Hematopoietic multipotent progenitor cell treated with erythropoietin and hydrocortisone succinate and interleukin-3 and kit ligand, for 15 days (in vitro differentiated cells): ENCODE measurements at regions not wholly inside any gene's neighbourhood (a gene's known extent, or its start where the extent isn't known, plus 50 kb on each side); places are given as distances from the start of the nearest gene placed in this dataset.

Experiments used
- DNase-seq: peaks from one replicate; pipeline ENCODE4 v3.0.0-alpha.2; 2015; ENCODE audit warnings: low spot score

DNA sequence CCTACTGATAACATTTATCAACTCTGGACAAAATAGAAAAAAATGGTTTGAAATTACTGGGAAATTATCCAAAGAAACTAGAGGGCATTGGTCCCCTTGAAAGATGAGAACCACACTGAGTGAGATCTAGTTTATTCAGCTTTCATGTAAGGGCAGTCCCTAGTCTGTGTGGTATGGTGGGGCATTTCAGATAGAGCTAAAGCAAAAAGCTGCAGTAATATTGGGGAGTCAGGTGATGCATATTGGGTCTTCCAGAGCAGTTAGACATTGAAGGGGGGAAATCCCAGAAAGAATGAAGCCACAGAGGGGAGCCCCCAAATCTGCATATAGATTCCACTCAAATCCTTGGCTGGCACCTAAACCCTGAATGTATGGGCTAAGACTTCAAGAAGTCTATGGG, 347.7 kb upstream of the POU3F1 start:
- no peak for DNase-seq

DNA sequence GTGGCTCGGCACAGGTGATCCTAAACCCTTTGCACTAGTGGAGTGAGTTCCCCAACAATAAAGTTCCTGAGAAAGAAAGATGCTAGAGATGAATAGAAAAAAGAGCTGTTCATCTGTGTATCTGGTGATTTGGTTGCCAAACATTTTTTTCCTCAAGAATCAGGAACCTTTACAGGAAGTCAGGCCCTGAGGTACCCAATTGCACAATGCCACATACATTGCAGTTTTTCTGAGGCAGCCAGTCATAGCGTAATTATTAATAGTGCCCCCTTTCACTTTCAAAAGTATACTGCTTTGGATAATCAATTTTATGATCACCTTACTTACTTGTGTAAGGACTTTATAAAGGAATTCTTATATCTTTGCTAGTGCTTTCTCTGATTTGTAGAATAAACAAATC, 346.3 kb upstream of the POU3F1 start:
- DNase-seq = no peak

DNA sequence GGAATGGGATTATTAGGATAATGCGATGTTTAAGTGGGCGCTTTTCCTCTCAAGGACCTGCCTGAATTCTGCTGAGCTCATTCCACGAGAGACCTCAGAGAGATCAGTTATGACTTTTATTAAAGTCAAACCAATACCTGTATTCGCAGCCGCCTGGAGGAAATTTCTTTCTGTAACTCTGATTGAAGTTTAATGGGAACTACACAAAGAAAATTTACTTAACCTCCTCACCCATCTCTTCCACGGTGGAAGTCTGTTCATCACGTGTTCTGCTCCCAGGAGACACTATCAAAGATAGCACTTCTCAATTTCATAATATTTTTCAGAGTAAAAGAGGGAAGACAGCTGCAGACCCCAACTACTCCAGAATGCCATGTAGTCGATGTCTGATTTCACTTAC, 334.7 kb upstream of the POU3F1 start:
- DNase-seq = no peak

DNA sequence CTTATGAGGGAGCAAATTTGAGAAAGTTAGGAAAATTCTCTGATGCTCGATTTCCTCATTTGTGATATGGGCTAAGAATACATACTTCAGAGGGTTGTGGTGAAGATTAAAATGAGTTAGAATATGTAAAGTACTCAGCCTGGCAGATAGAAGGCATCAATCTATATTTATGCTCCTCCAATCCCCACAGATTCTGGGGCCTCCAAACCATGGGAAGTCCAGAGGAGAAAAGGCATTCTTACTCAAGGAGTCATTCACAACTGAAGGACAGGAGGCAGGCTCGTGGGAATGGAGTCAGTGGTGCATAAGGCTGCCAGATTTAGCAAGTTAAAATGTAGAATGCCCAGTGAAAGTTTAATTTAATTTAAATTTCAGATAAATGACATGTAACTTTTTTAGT, 330.0 kb upstream of the POU3F1 start:
- DNase-seq = no peak

DNA sequence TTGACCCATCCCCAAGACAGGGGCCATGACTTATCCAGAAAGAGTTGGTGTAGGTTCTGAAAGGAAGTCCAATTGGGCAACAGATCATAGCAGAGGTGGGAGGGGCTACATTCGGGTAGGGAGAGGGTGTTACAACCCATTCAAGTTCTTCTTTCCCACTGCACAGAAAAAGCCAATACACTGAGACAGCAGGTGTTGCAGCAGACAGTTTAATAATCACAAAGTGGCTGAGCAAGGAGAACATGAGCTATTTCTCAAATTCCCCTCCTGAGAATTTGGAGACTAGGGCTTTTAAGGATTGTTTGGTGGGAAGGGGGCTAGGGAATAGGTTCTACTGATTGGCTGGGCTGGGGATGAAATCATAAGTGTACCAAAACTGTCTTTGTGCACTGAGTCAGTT, 328.4 kb upstream of the POU3F1 start:
- no peak for DNase-seq

DNA sequence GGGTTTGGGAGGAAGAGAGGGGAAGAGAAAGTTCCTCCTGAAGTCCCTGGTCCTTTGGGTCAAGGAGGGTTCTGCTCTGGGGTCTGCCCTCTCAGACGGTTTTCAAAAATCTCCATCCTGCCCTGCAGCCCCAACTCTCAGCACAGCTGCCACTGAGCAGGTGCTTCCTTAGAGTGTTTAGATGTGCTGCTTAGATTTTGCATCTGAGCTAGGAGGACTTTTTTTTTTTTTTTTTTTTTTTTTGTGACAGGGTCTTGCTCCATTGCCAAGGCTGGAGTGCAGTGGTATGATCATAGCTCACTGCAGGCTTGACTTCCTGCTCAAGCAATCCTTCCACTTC, 324.9 kb upstream of the POU3F1 start:
- no peak for DNase-seq

DNA sequence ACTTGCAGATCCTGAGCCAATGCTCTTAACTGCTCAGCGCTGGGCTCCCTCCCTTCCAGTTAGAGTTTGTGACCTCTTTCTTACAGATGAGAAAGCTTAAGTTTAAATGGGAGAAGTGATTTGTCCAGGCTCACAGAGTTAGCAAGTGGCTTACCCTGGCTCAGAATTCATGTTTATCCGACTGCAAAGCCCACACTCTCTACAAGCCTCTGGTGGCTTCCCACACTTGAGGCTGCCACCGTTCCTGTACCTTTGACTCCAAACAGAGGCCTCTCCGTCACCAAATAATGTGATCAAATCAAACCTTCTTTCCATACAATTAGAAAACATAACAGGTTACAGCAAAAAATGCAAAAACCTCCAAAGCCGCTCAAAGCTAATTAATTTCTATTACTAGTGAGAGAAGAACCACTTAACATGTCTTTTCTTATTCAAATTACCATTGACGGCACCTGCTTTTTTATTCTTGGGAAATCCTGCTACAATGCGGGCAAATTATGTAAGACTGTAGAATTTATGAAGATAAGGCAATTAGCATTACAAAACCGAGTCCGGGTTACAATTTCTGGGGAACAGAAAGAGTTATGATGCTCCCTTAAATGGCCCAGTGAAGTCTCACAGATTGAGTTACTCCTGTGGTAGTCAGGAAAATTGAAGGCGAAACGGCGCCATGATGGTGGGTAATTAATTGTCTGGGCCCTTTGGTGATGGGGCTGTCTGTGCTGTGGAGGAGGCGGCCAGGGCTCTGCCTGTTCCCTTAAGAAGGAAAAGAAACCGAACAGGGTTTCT, 324.3 kb upstream of the POU3F1 start:
- no peak for DNase-seq

DNA sequence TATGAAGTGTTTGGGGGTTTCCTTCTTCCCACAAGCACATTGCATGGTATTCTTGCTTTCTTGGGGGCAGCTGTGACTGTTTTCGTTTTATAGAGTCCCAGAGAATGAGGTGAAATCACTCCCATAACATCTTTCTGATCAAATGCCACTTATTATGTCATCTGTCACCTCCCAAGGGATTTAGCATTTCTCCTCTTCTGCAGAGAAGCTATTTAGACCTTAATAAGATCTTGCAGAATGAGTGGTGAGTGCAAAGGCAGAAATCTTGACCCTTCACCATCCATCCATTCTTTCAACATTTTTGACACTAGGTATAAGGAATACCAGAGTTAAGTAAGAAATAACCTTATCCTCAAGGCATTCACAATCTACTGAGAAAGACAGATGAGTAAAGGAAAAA, 318.6 kb upstream of the POU3F1 start:
- no peak for DNase-seq

DNA sequence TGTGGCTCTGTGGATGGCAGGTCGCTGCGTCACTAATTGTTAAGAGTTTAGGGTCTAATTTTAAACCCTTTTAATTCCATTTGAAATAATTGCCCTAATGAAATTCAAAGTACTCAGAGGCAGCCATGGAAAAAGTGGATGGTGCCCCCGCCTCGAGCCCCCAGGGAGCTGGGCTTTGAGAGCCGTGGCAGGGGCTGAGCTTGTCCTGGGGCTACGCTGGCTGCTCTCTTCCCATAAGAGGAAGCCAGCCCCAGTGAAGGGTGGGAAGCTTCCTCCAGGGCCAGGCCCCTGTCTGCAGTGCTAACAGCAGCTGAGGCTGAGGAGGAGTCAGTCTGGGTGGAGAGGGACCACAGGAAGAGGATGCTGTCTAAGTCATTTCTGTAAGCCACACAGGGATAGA, 315.0 kb upstream of the POU3F1 start:
- DNase-seq = no peak

DNA sequence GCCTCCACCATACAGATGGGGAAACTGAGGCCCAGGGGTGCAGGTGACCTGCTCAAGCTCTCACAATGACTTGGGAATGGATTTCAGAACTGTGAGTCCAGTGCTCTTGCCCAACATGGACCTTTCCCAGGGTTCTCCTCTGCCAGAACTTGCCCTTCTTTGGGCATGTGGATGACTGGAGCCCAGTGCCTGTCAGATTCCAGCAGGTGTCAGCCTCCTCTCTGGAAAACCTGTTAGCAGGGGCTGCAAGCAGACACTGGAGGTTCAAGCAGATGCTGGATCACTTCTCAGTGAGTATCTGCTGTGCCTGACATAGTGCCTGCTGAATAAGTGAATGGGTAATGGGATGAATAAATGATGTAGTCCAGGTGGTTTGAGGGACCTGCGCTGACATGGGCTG, 314.2 kb upstream of the POU3F1 start:
- no peak for DNase-seq

DNA sequence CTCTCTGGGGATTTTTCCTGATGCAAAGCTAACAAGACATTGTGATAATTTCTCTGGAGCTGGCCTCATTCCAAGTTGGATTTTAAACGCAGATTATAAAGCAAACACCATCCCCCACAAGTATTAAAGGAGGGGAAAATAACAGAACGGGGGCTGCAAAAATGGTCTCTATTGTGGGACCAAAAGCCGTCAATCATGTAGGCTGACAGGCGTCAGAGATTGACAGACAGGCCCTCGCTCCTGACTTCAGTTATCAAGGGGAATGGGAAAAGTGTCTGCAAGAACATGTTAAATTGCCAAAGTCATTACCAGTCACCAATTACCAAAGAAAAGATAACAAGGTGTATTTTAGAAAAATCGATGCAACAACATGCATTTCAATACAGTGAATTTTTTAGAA, 307.4 kb upstream of the POU3F1 start:
- no peak for DNase-seq

DNA sequence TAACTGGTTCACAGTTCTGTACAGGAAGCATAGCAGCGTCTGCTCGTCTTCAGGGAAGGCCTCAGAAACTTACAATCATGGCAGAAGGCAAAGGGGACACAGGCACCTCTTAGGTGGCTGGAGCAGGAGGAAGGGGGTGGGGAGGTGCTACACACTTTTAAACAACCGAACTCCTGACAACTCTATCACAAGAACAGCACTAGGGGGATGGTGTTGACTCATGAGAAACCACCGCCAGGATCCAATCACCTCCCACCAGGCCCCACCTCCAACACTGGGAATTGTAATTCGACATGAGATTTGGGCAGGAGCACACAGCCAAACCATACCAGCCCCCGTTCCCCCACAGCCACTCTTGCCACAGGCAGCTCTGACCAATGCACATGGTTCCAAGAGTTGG, 306.3 kb upstream of the POU3F1 start:
- DNase-seq = no peak

DNA sequence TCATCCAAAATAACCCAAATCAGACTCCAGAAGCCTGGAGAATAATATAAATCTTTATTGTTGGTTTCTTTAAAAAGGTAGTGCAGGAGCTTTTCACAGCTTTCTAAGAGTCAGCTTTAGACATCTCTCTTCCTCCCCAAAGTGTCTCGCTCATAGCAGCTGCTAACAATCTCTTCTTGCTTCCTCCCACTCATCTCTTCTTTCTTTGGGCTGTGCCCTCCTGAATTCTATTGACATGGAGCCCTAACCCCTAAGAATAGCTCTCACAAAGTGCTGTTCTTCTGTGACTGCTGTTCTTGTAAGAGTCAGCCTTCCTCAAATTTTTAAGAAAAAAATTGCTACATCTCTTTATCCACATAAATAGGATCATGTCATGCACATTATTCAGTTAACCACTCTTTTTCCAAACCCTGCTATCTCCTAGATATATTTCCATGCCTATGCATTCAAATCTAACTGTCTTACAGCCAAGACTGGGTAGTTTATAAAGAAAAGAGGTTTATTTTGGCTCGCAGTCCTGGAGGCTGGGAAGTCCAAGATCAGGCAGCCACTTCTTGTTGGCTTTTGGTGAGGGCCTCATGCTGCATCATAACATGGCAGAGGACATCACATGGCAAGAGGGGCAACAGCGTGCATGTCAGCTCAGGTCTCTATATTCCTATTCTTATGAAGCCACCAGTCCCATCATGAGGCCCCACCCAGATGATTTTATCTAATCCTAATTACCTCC, 301.0 kb upstream of the POU3F1 start:
- no peak for DNase-seq

DNA sequence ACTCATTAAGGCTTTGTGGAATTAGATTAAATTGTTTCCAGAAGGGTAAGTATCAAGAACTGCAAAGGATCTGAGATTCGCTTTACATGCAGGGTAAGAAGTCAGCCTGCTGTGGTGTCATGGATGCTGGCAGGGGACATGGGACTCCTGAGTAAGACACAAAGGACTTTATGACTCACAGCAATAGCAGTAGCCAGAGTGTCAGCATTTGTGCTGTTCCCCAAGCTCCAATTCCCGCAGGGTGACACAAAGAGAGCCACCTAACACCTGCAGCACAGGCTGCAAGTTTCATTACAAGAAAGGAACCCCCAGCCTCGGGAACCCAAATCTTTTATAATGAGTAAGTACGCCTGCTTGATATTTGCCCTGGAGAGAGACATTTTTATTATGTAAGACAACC, 298.1 kb upstream of the POU3F1 start:
- no peak for DNase-seq

DNA sequence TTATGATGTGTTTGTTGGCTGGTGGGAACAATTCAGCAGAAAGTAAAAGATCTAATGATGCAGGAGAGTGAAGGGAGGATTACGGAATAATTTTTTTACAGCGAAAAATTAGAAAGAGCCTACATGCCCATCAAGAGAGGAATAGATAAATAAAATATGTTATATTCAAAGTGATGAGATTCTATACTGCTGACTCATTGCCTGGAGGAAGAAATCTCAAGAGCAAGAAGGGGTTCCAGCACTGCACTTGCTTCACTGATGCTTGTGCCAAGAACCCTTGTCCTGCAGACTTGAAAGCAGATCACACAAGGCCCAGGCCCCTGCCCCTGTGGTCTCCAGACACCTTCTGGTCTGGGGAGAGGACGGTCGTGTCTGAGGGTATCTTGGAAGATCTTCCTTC, 295.1 kb upstream of the POU3F1 start:
- DNase-seq = no peak

DNA sequence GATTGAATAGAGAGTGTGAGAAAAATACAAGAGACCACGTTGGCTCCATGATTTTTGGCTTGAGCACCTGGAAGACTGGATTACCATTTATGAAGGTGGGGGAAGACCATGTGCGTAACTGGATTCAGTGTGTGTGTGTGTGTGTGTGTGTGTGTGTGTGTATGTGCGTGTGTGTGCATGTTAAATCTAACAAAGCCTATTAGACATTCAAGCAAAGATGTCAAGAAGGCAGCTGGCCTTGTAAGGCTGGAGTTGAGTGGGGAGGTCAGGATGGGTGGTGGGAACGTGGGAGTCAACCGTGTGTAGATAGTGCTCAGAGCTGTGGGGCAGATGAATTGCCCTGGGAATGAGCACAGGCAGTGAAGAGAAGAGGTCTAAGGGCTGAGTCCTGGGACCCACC, 293.8 kb upstream of the POU3F1 start:
- no peak for DNase-seq

DNA sequence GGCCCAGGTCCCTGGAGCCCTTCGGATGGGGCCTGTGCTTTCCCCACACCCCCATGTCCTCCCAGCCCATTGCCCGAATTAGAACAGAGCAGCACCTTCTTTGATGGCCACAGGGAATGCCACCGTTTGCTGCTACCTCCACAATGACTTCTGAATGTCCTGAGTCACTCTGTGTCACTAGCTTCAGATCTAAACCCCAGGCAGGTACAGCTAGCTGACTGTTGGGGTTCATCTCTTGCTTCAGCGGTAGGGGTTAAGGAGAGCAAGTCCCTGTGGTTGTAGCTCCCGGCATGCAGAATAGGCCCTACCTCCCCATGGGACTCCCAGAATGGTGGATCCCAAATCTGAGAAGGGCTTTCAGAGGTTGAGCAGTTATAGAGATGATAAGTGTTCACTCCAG, 291.1 kb upstream of the POU3F1 start:
- DNase-seq = no peak

DNA sequence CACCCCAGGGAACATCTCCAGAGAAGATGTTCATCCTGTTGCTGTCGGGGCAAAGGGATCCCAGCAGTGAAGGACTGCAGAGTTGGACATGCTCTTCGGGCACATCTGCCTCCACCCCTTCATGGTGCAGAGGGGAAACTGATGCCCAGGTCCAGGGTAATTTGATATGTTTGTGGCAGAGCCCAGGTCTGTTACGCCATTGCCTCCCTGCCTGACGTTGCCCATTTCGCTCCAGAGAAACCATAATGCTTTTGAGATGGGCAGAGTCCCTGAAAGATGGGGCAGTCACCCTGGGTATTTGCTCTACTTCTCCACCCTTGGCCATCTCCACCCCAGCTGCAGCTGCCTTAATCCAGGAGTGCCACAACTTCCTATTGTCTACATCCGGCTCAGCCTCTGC, 290.4 kb upstream of the POU3F1 start:
- no peak for DNase-seq

DNA sequence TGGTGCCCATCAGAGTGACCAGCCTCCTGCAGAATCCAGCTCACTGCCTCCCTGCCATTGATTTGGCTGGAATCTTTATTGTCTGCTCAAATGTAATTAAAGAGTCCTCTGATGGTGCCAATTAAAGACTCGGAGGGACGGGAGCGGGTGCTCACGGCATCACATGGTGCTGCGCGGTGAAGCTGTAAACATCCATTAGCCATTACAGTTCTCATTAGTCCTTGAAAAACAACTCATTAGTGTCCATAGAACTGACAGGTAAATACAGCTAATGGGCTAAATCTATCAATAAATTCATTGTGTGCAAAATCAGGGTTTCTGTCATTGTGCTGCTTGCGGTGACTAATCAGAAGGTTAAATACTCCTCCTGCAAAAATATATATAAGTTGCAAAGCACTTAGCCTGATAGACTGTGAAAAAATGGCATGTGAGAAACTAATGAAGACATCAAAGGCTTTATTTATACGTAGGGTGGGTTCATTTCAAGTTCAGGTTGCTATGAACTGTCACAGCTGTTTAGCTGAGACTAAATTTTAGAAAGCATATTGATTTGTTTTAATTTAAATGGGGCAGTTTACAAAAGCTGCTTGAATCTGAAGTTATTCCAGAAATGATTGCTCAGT, 289.8 kb upstream of the POU3F1 start:
- no peak for DNase-seq

DNA sequence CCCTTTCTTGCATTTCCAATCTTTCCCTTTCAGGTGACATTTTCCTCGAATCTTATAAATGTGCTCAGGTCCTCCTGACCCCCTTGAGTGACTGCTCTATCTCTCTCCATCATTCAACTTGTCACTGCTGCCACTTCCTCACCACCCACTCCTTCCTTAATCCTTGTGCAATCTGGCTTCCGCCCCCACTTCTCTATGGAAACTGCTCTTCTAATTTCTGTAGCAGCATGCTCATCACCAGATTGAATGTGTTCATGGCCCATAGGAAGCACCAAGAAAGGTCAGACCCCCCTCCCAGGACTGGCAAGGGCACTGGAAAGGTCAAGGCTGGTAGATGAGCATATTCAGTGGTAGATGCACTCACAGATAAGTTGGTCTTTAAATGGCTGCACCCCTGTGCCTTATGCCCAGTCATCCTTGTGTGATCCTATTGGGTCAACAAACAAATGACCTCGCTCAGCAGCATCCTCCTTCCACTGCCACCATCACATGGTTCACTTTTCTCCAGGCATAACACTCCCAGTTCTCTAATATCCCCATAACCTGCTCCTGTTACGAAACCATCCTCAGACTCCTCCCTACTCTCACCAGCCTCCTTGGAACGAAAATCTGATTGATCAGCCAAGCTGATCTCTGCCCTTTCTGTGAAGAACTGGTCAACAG, 288.5 kb upstream of the POU3F1 start:
- no peak for DNase-seq

DNA sequence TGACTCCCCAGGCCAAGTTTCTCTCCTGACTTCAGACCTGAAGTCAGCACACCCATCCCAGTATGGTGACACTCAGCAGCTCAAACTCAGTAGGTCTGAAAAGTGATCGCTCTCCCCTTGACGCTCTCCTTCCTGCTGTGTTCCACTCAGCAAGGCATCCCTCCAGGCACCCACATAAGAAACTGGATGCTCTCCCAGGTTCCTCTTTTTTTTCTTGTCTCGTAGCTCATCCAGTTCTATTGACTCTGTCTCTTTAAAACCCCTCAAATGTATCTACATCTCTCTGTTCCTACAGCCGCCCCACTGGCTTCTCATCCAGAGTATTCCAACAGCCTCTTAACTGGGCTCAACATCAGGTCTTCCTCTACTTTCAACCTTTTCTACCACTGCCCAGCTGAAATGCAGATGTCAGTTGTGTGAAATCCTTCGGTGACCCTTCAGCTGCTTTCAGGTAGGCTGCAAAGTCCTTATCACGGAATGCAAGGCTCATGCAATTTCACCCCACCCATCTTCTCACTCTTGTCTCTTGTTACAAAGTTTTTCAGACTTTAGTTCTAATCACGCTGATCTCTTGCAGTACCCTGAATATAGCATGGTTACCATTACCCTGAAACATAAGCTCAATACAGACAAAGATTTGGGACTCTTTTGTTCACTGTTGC, 286.2 kb upstream of the POU3F1 start:
- no peak for DNase-seq

DNA sequence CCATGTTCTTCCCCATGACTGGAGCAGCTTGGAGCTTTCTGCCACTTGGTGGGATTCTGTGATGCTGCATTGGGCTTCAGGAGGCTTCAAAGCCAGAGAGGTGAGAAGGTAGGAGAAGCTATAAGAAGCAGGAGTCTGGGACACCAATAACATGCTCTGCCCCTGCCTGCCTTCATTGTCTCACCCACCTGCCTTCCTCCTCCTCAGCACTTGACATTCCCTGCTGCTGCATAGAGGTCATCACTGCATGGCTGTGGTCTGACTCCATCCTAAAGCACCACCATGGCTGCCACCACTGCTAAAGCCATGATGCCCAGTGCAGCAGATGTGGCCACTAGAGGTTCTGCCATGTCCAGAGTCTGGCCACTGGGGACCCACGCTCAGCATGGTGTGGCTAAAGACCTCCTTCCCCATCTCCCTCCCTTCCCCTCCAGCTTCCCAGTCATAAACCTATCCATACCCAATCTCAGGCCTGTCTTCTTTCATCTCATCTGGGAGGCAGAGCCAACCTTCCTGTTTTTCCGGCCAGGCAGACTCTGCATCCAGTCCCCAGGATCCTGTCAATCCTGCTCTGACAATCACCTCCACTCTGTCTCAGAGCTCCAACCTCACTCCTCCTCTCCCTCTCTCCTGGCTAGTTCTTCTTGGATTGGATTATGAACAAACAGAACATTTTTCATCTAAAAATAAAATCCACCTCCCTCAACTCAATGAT, 285.1 kb upstream of the POU3F1 start:
- DNase-seq = no peak
